ENCODE measurements at regions not wholly inside any gene's neighbourhood (a gene's known extent, or its start where the extent isn't known, plus 50 kb on each side); places are given as distances from the start of the nearest gene placed in this dataset.

- DNase-seq (ENCODE audit: low read depth, low spot score) = no peak
- CTCF ChIA-PET = interaction anchor here (1.4 kb wide), 1 partner anchor 9 kb away, joined by 3 read pairs; no protein-coding TSS in a partner anchor
- no peak overlapping the region for H3K27ac ChIP-seq (ENCODE audit: insufficient read depth, low read depth, low read length)
- peaks cover 6 to 19% of the 10 kb centered on the region in 2 experiments for H3K27me3 ChIP-seq (ENCODE audit: control insufficient read depth in 2 of 2, insufficient read depth in 2 of 2, low read length in 2 of 2)
- no peaks in the 10 kb centered on the region for H3K79me2 ChIP-seq (ENCODE audit: control insufficient read depth, insufficient read depth, low read length)
- dilution Hi-C loops (cut with MboI; ENCODE audit: extremely low pct_ligation_motif_present, low sequenced_read_pairs) = no loop called here
- intact Hi-C loops (cut with micrococcal nuclease) = no loop called here
- H3K4me1 ChIP-seq (ENCODE audit: control insufficient read depth, extremely low read depth, insufficient read depth, low read length) = no peaks in the 10 kb centered on the region
- H4K20me1 ChIP-seq (replicated peaks; ENCODE audit: control insufficient read depth, extremely low read depth, insufficient read depth, low read length) = no peaks in the 10 kb centered on the region
- H3K36me3 ChIP-seq (ENCODE audit: control insufficient read depth in 2 of 2, extremely low read depth in 1 of 2, insufficient read depth in 2 of 2, low read length in 2 of 2) = no peaks in the 10 kb centered on the region
- no peak overlapping the region for H3K4me3 ChIP-seq (replicated peaks in 1 of 3; ENCODE audit: insufficient read depth in 1 of 3, low read depth in 1 of 3, low read length in 3 of 3)
- no peak overlapping the region for H3K9ac ChIP-seq (replicated peaks; ENCODE audit: extremely low read depth, insufficient read depth, low read length)
- POLR2A ChIA-PET = no interaction called here
- H3K9me3 ChIP-seq (replicated peaks; ENCODE audit: control insufficient read depth, insufficient read depth, low read length) = no peaks in the 10 kb centered on the region
- no peak for TF ChIP-seq POLR2A (IDR thresholded peaks at IDR 0.05; ENCODE audit: low read depth, low read length)
- TF ChIP-seq CTCF (IDR thresholded peaks at IDR 0.05; ENCODE audit: extremely low read depth in 1 of 2, insufficient read depth in 1 of 2, low read depth in 1 of 2, low read length in 2 of 2) = no peak
- no peak for TF ChIP-seq GATA2 (IDR thresholded peaks at IDR 0.05; ENCODE audit: insufficient read depth, insufficient read length, low read depth, low read length)
- no peak for TF ChIP-seq FOS (IDR thresholded peaks at IDR 0.05; ENCODE audit: borderline replicate concordance, insufficient read depth, low read length)
- no peak for TF ChIP-seq MAX (IDR thresholded peaks at IDR 0.05; ENCODE audit: insufficient read depth, insufficient read length)
- H3K4me2 ChIP-seq (ENCODE audit: insufficient read depth, low read length) = no peak overlapping the region
- no peak overlapping the region for H2AFZ ChIP-seq (ENCODE audit: low read depth, low read length)
- no peak for FAIRE-seq
- BruUV-seq (replicated peaks) = no TSS peak
- no peaks in the 10 kb centered on the region for H3K9me1 ChIP-seq (replicated peaks; ENCODE audit: control insufficient read depth, extremely low read depth, insufficient read depth, low read length)
Measured at GRCh38 chr3:127413871-127414270, 126.0 kb upstream of the PRR20G start.

GRCh38 chr3:127413318-127413673 lies 125.5 kb upstream of the PRR20G start:
- Histone ChIP-seq H3K4me1 (ENCODE audit: control insufficient read depth, extremely low read depth, insufficient read depth, low read length) (no peaks in the 10 kb centered on the region), H3K9ac (replicated peaks; ENCODE audit: extremely low read depth, insufficient read depth, low read length) (no peak overlapping the region), H3K4me3 (replicated peaks in 1 of 3; ENCODE audit: insufficient read depth in 1 of 3, low read depth in 1 of 3, low read length in 3 of 3) (no peak overlapping the region), H3K36me3 (ENCODE audit: control insufficient read depth in 2 of 2, extremely low read depth in 1 of 2, insufficient read depth in 2 of 2, low read length in 2 of 2) (no peaks in the 10 kb centered on the region), H3K9me1 (replicated peaks; ENCODE audit: control insufficient read depth, extremely low read depth, insufficient read depth, low read length) (no peaks in the 10 kb centered on the region), H3K4me2 (ENCODE audit: insufficient read depth, low read length) (no peak overlapping the region), H3K9me3 (replicated peaks; ENCODE audit: control insufficient read depth, insufficient read depth, low read length) (no peaks in the 10 kb centered on the region), H4K20me1 (replicated peaks; ENCODE audit: control insufficient read depth, extremely low read depth, insufficient read depth, low read length) (no peaks in the 10 kb centered on the region), H2AFZ (ENCODE audit: low read depth, low read length) (no peak overlapping the region), H3K27ac (ENCODE audit: insufficient read depth, low read depth, low read length) (no peak overlapping the region), H3K79me2 (ENCODE audit: control insufficient read depth, insufficient read depth, low read length) (no peaks in the 10 kb centered on the region), H3K27me3 (ENCODE audit: control insufficient read depth in 2 of 2, insufficient read depth in 2 of 2, low read length in 2 of 2) (peaks cover 3 to 16% of the 10 kb centered on the region in 2 experiments)
- ChIA-PET CTCF (no interaction called here), POLR2A (no interaction called here)
- intact Hi-C loops (cut with micrococcal nuclease) (no loop called here), dilution Hi-C loops (cut with MboI; ENCODE audit: extremely low pct_ligation_motif_present, low sequenced_read_pairs) (no loop called here)
- FAIRE-seq (no peak), DNase-seq (ENCODE audit: low read depth, low spot score) (no peak)
- TF ChIP-seq JUN (IDR thresholded peaks at IDR 0.05; ENCODE audit: borderline replicate concordance, insufficient read depth, insufficient read length, low read depth) (no peak), POLR2A (IDR thresholded peaks at IDR 0.05; ENCODE audit: low read depth, low read length) (no peak), POLR2AphosphoS5 (IDR thresholded peaks at IDR 0.05; ENCODE audit: insufficient read depth, low read depth, low read length) (no peak), FOS (IDR thresholded peaks at IDR 0.05; ENCODE audit: borderline replicate concordance, insufficient read depth, low read length) (no peak), MYC (IDR thresholded peaks at IDR 0.05; ENCODE audit: low read depth, low read length) (no peak), GATA2 (IDR thresholded peaks at IDR 0.05; ENCODE audit: insufficient read depth, insufficient read length, low read depth, low read length) (no peak), MAX (IDR thresholded peaks at IDR 0.05; ENCODE audit: insufficient read depth, insufficient read length) (no peak), CTCF (IDR thresholded peaks at IDR 0.05; ENCODE audit: extremely low read depth in 1 of 2, insufficient read depth in 1 of 2, low read depth in 1 of 2, low read length in 2 of 2) (no peak), EZH2 (IDR thresholded peaks at IDR 0.05; ENCODE audit: borderline replicate concordance, low read depth, low read length, severe bottlenecking) (no peak)
- BruUV-seq (replicated peaks) = no TSS peak

All from endothelial cell of umbilical vein (primary cell).